Breast epithelium (tissue), 4 donors: ENCODE measurements at regions not wholly inside any gene's neighbourhood (a gene's known extent, or its start where the extent isn't known, plus 50 kb on each side); places are given as distances from the start of the nearest gene placed in this dataset.

ENCODE experiments used
- DNase-seq, 2 donors: peaks; one replicate each; pipeline ENCODE4 v3.0.0-alpha.2; 2019; ENCODE audit warnings: low spot score in 2 of 2
- H3K27ac ChIP-seq, 2 donors: fragments of 200-600 bp; sonication (generic) in 1 of 2; one replicate each; pipeline ENCODE4 v1.5.1; 2016 to 2019; ENCODE audit warnings: mild to moderate bottlenecking in 1 of 2
- H3K27me3 ChIP-seq, 2 donors: fragments of 200-600 bp; sonication (generic) in 1 of 2; one replicate each; pipeline versions ENCODE4 v1.5.1 to v1.6.0; 2017 to 2019; ENCODE audit warnings: control low read depth in 1 of 2, mild to moderate bottlenecking in 1 of 2
- H3K36me3 ChIP-seq: fragments of 200-600 bp; one replicate; pipeline ENCODE4 v1.5.1; 2019
- H3K4me1 ChIP-seq, 2 donors: fragments of 200-600 bp; sonication (generic); one replicate each; pipeline ENCODE4 v1.5.1; 2016 to 2019; ENCODE audit warnings: control low read depth in 1 of 2
- H3K4me3 ChIP-seq, 3 donors: fragments of 200-600 bp; sonication (generic); 1 replicate in 2 of 3; 2 replicates in 1 of 3; pipeline ENCODE4 v1.5.1; 2016 to 2019; ENCODE audit warnings: mild to moderate bottlenecking in 3 of 3, moderate library complexity in 2 of 3
- H3K9me3 ChIP-seq, 2 donors: fragments of 200-600 bp; sonication (generic) in 1 of 2; one replicate each; pipeline ENCODE4 v1.5.1; 2016 to 2019; ENCODE audit warnings: control low read depth in 1 of 2
- POLR2A ChIP-seq: fragments of 450-650 bp; IDR thresholded peaks from one replicate; pipeline ENCODE4 v1.6.1; 2016; ENCODE audit warnings: antibody characterized with exemption, mild to moderate bottlenecking, moderate library complexity
- POLR2AphosphoS5 ChIP-seq, 3 donors: sonication (generic); formaldehyde crosslinking; IDR thresholded peaks; one replicate each; pipeline ENCODE4 v1.6.1; 2017; ENCODE audit warnings: antibody characterized with exemption in 3 of 3
- intact Hi-C: fragments of 100-400 bp; cut with DNase I; formaldehyde crosslinking; loops from one replicate; pipeline ENCODE4 v1.15.1; 2023; ENCODE audit warnings: low total_unique reads
- TF ChIP-seq, protein P1 (sequence below), 3 donors: fragments of 450-650 bp; IDR thresholded peaks; one replicate each; pipeline ENCODE4 v1.5.1; 2016 to 2017; ENCODE audit warnings: antibody characterized with exemption in 3 of 3, mild to moderate bottlenecking in 3 of 3, moderate library complexity in 3 of 3

DNA sequence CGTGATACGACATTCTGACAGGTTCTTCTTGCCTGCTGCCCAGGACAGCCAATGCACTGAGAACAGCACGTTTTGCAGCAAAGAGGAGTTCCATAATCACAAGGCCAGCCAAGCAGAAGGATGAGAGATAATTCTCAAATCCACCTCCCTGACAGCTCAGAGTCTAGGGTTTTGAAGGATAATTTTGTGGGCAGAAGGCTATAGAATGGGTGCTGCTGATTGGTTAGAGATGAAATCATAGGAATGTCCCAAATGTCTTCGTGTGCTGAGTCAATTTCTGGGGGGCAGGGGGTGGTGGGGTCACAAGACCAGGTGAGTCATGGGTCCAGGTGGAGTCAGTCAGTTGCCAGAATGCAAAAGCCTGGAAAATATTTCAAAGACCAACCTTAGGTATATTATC lies 175.5 kb upstream of the SLC30A5 start:
- intact Hi-C loops = no loop called here
- no peak for DNase-seq
- H3K36me3 ChIP-seq = no peaks in the 10 kb centered on the region
- H3K9me3 ChIP-seq = no peaks in the 10 kb centered on the region
- no peak overlapping the region for H3K27ac ChIP-seq
- no peaks in the 10 kb centered on the region for H3K27me3 ChIP-seq
- H3K4me1 ChIP-seq = no peaks in the 10 kb centered on the region
- H3K4me3 ChIP-seq = no peak overlapping the region
- TF ChIP-seq POLR2AphosphoS5 (IDR thresholded peaks at IDR 0.05) = no peak
- TF ChIP-seq, protein P1, sequence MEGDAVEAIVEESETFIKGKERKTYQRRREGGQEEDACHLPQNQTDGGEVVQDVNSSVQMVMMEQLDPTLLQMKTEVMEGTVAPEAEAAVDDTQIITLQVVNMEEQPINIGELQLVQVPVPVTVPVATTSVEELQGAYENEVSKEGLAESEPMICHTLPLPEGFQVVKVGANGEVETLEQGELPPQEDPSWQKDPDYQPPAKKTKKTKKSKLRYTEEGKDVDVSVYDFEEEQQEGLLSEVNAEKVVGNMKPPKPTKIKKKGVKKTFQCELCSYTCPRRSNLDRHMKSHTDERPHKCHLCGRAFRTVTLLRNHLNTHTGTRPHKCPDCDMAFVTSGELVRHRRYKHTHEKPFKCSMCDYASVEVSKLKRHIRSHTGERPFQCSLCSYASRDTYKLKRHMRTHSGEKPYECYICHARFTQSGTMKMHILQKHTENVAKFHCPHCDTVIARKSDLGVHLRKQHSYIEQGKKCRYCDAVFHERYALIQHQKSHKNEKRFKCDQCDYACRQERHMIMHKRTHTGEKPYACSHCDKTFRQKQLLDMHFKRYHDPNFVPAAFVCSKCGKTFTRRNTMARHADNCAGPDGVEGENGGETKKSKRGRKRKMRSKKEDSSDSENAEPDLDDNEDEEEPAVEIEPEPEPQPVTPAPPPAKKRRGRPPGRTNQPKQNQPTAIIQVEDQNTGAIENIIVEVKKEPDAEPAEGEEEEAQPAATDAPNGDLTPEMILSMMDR (IDR thresholded peaks at IDR 0.05) = no peak
- no peak for TF ChIP-seq POLR2A

GRCh38 chr5:68919988-68920490 lies 173.8 kb upstream of the SLC30A5 start:
- no peaks in the 10 kb centered on the region for H3K36me3 ChIP-seq
- H3K27ac ChIP-seq = no peak overlapping the region
- DNase-seq = no peak
- TF ChIP-seq, protein P1 (IDR thresholded peaks at IDR 0.05) = no peak
- TF ChIP-seq POLR2A (no peak), POLR2AphosphoS5 (IDR thresholded peaks at IDR 0.05) (no peak)
- intact Hi-C loops = no loop called here
- no peaks in the 10 kb centered on the region for H3K4me1 ChIP-seq
- H3K9me3 ChIP-seq = no peaks in the 10 kb centered on the region
- H3K27me3 ChIP-seq = no peaks in the 10 kb centered on the region
- no peak overlapping the region for H3K4me3 ChIP-seq

GRCh38 chr5:68920888-68921287 lies 172.9 kb upstream of the SLC30A5 start:
- Histone ChIP-seq H3K27ac (no peak overlapping the region), H3K27me3 (no peaks in the 10 kb centered on the region), H3K4me1 (no peaks in the 10 kb centered on the region), H3K9me3 (no peaks in the 10 kb centered on the region), H3K36me3 (no peaks in the 10 kb centered on the region), H3K4me3 (no peak overlapping the region)
- TF ChIP-seq, protein P1 (IDR thresholded peaks at IDR 0.05) = no peak
- TF ChIP-seq POLR2AphosphoS5 (IDR thresholded peaks at IDR 0.05) (no peak), POLR2A (no peak)
- intact Hi-C loops = no loop called here
- DNase-seq = no peak

DNA sequence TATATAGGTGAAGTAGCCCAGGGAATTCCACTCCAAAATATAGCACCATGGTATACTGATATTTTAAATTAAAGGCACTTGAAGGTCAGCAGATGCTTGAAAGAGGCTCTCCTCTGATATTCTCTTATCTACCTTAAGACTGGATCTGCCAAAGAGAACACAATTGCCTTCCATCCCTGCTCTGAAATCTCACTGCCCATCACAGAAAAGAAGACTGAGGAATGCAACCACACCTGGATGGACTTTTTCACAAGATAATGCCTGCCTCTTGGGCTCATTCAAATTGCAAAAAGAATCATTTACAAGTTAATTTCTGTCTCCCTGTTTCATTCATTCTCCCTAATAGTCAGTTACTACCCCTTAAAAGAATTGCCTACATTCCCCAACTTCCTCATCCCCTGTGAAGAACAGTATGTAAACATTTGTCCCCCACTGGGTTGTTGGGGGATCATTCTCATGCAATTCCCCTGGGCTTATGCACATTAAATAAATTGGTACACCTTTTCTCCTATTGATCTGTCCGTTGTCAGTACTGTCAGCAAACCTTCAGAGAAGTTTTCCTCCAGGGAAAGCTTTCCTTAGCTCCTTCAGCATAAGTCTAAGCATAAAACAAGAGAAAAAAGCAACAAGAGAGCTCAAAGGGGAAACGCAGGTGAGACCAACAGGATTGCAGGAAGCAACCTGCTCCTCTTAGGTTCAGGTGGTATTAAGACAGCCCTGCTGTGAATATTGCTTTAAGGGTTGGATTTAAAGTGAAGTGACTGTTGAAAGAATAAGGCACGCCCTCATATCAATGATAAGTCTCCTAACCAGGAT lies 171.4 kb upstream of the SLC30A5 start:
- H3K27me3 ChIP-seq = no peaks in the 10 kb centered on the region
- no peaks in the 10 kb centered on the region for H3K36me3 ChIP-seq
- no peak for TF ChIP-seq POLR2A
- no peak for DNase-seq
- peaks cover 0 to 4% of the 10 kb centered on the region in 2 donors for H3K9me3 ChIP-seq
- H3K27ac ChIP-seq = no peak overlapping the region
- H3K4me3 ChIP-seq = no peak overlapping the region
- intact Hi-C loops = no loop called here
- H3K4me1 ChIP-seq = no peaks in the 10 kb centered on the region

DNA sequence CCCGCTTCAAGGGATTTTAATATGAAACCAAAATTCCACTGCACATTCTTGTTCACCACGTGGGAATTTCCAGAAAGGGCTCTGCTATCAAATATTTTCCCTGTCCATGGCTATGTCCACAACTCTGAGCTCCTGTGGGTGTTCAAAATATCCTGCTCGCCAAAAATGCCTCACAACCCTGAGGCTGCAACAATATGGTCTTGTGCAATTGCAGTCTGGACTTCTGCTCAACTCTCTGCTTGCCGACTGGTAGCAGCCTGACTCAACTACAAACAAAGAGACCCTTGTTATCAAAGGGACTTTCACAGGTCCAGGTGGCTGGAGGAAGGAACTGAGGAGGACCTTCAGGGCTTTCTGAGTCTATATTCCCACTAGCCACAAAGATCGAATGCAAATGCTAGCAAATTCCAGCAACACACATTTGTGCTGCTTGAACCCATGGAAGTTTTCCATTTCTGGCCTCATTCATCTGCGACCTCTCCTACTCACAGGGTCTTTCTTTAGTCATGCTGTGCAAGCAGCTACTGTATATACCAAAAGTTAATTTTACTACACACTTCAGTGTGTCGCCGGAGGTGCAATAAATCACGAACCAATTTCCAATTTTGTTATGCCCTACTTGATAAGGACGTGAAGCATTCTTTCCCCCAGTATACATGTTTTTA lies 169.2 kb upstream of the SLC30A5 start:
- no peak overlapping the region for H3K4me3 ChIP-seq
- peak overlapping the region; percentile 34 to 48 for H3K27ac ChIP-seq
- H3K27me3 ChIP-seq = no peaks in the 10 kb centered on the region
- peaks cover 0 to 7% of the 10 kb centered on the region in 2 donors for H3K9me3 ChIP-seq
- H3K4me1 ChIP-seq = no peaks in the 10 kb centered on the region
- peak in 1 of 2 donors; percentile 72 for DNase-seq
- intact Hi-C loops = no loop called here
- H3K36me3 ChIP-seq = no peaks in the 10 kb centered on the region
- TF ChIP-seq POLR2A (no peak), POLR2AphosphoS5 (IDR thresholded peaks at IDR 0.05) (peak in 1 of 3 donors; percentile 57)
